Right lung (tissue), 2 donors: ENCODE measurements at regions not wholly inside any gene's neighbourhood (a gene's known extent, or its start where the extent isn't known, plus 50 kb on each side); places are given as distances from the start of the nearest gene placed in this dataset.

ENCODE experiments used
- DNase-seq, 2 donors: peaks; one replicate each; pipeline ENCODE4 v3.0.0-alpha.2; 2013

- DNase-seq, result no peak
Measured at GRCh38 chr4:181731900-181732299, 511.3 kb upstream of the TENM3 start.

GRCh38 chr4:181737744-181738143 lies 505.5 kb upstream of the TENM3 start:
- DNase-seq, result no peak

GRCh38 chr4:181739031-181739430 lies 504.2 kb upstream of the TENM3 start:
- no peak for DNase-seq

DNA sequence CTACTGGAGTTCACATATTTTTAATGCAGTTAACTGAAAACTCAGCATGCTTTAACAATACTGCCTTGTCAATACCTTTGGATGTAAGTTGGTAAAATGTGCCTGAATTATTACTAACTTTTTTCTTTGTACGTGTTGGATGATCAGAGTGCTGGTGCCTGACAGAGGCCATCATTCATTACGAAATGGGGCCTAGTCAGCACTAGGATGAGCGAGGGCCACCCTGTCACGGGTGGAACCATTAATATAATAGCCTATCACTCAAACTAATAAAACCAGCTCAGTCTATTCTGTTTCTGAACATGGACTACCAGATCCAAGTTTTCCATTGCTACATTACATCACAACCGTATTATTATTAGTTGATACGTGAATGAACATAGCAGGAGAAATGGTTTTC lies 501.7 kb upstream of the TENM3 start:
- DNase-seq, result no peak

- no peak for DNase-seq
Measured at GRCh38 chr4:181745933-181746625, 497.1 kb upstream of the TENM3 start.

DNA sequence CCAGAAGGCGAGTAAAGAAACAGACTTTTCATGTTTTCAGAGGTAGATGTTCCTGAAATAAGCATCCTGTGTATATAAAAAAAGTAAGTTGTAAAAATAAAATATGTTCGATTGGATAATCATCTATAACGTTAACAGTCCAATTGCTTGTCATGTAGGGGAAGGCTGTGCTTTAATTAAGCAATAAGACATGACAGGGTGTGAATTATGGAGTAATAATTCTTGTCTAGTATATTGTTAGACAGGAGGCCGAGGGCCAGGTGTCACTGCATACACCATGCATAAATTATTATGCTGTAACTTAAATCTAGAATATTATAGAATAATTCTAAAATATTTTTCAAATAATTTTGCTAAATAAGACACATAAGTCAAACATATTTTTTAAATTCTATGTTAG lies 494.6 kb upstream of the TENM3 start:
- no peak for DNase-seq

DNA sequence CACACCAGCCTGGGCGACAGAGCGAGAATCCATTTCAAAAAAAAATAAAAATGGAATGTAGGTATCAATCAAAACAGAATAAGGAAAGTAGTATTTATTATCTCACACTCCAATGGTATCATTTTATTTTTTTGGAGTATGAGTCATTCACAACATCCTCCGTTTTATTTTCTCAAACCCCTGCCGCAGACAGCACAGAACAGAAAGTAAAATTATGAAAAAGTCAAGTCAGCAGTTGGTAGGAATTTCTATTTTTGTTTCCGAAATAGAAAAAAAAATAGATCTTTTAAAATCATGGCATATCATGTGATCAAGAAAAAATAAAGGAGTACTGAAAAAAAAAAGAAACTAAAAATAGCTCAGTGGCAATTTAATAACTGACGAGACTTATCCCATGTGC lies 490.7 kb upstream of the TENM3 start:
- no peak for DNase-seq

DNA sequence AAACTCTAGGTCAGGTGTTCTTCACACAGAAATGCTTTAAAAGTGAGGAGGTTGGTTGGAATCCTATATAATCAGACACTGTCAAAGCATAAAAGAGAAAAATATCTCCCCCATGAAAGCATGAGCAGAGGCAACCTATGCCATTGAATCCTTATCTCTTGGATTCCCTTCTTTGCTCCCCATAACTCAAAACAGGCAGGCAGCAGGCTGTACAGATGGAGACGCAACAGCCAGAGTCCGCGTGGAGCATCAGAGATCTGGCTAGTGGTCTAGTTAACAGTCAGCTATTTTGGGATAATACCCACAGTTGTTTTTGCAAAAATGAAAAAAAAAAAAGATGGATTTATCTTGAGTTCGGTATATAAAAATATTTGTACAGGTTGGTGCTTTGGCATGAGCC lies 490.0 kb upstream of the TENM3 start:
- no peak for DNase-seq

DNA sequence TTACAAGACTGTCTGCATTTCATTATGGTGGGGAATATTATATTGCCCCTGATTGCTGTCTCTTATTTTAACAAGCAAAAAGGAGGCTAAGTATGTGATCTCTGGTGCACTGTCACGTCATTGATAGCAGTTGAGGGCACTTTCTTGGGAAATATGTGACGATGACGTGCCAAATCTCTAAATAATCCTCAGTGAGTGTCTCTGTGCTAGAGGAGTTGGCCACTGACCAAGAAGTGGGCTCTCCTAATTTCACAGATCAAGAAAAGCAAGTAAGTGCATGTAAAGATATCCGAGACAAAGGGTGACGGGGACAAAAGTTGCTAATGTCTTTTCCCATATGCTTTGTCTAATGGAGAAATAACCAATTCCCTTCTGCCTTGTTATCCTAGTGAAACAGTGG lies 487.4 kb upstream of the TENM3 start:
- DNase-seq, result peak in 1 of 2 donors; percentile 6

GRCh38 chr4:181756451-181757095 lies 486.6 kb upstream of the TENM3 start:
- DNase-seq, result no peak

- no peak for DNase-seq
Measured at GRCh38 chr4:181757098-181757497, 486.1 kb upstream of the TENM3 start.

DNA sequence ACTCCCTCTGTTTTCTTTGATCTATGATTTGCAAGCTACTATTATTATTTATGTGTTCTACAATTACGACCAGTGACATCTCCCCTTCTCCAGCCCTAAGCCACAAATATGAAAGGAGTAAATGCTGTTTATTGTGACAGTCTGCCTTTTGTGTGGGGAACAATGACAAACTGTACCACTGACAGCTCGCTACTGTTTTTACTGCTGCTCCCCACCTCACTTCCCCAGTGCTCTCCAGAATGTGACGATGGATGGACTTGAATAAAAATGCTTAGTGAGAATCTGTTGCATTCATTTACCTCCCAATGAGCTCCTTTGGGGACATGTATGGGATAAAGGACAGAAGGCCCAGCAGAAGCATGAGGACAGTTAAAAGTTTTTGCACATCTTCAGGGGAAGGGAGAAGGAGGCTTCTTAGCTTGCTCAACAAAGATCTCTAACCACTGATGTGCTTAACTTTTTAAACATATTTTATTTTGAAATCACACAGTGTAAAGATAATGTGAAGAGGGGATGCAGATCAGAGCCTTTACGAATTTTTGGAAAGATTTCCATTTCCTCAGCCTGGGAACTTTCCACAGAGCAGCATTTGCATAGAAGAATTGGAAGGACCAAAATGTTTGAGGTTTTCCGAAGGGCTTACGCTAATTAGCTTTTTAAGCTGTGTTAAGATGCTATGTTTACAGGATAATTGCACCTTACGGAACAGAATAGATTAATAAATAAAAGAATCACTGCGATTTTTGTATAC lies 485.1 kb upstream of the TENM3 start:
- no peak for DNase-seq

GRCh38 chr4:181760560-181760959 lies 482.6 kb upstream of the TENM3 start:
- no peak for DNase-seq

- no peak for DNase-seq
Measured at GRCh38 chr4:181761156-181761555, 482.0 kb upstream of the TENM3 start.

DNA sequence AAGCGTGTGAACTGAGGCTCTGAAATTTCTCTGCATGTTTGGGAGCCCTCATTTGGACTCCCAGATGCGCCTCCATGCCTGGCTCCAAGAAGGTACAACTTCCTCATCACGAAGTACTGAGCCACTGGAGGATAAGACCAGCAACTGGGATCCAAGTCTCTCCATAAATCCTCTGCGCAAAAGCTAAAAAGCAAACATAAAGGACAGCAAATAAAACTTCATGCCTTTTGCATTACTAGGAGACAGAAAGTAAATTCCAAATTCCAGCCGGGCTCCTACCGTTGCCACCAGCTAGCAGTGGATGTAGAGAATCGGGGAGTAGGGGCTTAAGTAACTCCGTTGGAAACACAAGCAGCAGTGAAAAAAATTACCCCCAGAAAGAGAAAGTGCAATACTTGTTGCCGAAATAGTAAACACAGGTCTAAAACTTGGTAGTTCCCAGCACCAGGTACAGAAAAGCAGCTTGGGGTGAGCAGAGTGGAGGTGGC lies 477.1 kb upstream of the TENM3 start:
- DNase-seq, result no peak

DNA sequence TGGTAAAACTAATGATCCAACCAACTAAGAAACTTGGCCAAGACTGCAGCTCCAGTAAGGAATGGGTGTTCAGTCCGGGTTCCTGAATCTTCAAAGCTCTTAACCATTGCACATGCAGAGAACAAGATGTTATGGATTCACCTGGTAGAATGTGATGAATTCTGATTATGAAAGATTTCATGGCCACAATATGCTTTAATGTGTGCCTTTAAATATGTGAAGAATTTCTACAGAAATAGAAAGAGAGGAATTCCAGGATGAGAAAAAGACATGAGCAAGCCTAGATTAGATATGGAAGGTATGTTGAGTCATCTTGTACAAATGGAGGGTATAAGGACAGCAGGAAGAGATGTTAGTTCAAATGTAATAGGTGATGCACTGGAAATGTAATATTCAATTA lies 472.2 kb upstream of the TENM3 start:
- no peak for DNase-seq

- no peak for DNase-seq
Measured at GRCh38 chr4:181775298-181775697, 467.9 kb upstream of the TENM3 start.

GRCh38 chr4:181776264-181777054 lies 466.7 kb upstream of the TENM3 start:
- no peak for DNase-seq

DNA sequence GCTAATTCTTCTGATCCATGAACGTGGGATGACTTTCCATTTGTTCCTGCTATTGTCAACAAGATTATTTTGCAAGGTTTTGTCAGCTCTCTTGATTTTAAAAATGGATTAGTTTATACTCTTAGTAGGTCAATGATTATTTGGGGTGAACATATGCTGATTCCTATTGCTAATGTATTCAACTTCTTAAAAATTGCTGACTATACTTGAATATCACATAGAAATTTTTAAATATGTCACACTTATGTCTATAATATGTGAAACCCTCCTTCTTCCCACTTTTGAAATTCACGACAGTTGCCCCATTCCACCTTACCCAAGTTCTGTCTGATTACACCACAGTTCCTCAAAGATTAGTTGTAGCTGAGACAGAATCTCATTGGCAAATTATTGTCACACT lies 465.7 kb upstream of the TENM3 start:
- DNase-seq, result no peak

DNA sequence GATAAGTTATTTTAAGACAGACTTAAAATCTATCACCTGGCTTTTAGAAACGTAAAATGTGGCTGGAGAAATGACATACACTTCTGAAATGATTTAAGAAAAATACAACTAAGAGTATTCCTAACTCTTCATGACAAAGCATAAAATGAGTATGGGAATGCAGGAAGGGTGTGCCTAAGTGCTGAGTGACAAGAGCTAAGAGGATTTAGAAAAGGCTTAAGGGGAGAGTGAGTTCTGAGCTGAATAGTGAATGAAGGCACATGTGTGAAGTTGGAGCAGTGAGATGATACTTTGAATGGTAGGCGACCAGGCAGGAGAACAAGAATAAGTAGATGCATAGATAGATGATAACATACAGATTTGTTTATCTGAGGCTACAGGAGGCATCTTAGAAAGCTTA lies 458.3 kb upstream of the TENM3 start:
- no peak for DNase-seq

GRCh38 chr4:181792641-181793040 lies 450.6 kb upstream of the TENM3 start:
- no peak for DNase-seq

DNA sequence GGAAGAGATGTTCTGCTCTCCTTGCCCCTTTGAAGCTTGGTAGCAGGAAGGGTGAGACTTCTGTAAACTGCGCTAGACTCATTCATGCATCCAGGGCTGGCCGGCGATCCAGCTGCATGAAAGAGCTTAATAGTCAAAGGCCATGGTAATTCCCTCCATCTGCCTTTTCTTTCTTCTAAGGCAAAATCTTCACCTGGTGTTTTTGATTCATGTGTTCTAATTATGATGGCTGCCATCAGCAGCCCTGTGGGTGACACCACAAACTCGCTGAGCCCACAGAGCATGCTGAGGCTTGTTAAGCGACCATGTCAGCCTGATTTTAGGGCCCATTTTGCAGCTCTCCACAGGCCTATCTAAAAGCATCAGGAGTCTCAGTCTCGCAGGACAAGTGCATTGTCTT lies 450.1 kb upstream of the TENM3 start:
- no peak for DNase-seq
